HCT116 (cell line): ENCODE measurements at regions not wholly inside any gene's neighbourhood (a gene's known extent, or its start where the extent isn't known, plus 50 kb on each side); places are given as distances from the start of the nearest gene placed in this dataset.

Source experiments
- ATAC-seq: fragments of 200-7000 bp; cut with Tn5 transposase; 2 replicates; pipeline ENCODE4 v1.9.1; 2020; ENCODE audit warnings: mild to moderate bottlenecking, moderate library complexity
- BruUV-seq: library from RNA; stranded (reverse); fragments of 400-500 nt; replicated peaks from 2 replicates; lab custom pipeline; 2021; lab: Mats Ljungman, UMichigan
- CTCF ChIA-PET: fragments of 300-600 bp; sonication (Branson Sonifier 250); formaldehyde crosslinking; loops from one replicate; lab custom pipeline; 2021; ENCODE audit warnings: antibody characterized with exemption; lab: Charles Lee
- POLR2A ChIA-PET: fragments of 300-600, 350-600 bp; sonication (Branson Sonifier 250); formaldehyde crosslinking; loops from one replicate; lab custom pipeline; 2021; ENCODE audit warnings: antibody characterized with exemption; lab: Charles Lee
- RAD21 ChIA-PET, 2 experiments: fragments of 300-600 bp; sonication (Branson Sonifier 250); formaldehyde crosslinking; loops; one replicate each; lab custom pipeline; 2023; ENCODE audit warnings: low total read pairs in 2 of 2; ENCODE audit not compliant: uncharacterized antibody in 2 of 2, unreplicated experiment in 2 of 2, low non-redundant PET in 1 of 2; lab: Charles Lee
- DNase-seq: peaks from one replicate; pipeline ENCODE4 v3.0.0-alpha.2; 2010; ENCODE audit warnings: low read depth, low spot score
- H2AFZ ChIP-seq: fragments of 200-600 bp; shearing (Covaris generic), sonication (generic); 2 replicates; pipeline ENCODE4 v1.6.1; 2017; ENCODE audit warnings: low read depth, mixed run types, mixed read lengths, antibody characterized with exemption, low read length; ENCODE audit not compliant: poor library complexity, severe bottlenecking
- H3K27ac ChIP-seq: 2 replicates; pipeline ENCODE4 v1.5.1; 2012; ENCODE audit warnings: low read depth, low read length
- H3K27me3 ChIP-seq: fragments of 200-600 bp; sonication (generic); 2 replicates; pipeline ENCODE4 v1.6.1; 2016; ENCODE audit warnings: mixed run types, low read length, mixed read lengths; ENCODE audit not compliant: insufficient read depth
- H3K36me3 ChIP-seq, 2 experiments: fragments of 200-500 bp in 1 of 2; fragments of 200-600 bp in 1 of 2; sonication (Bioruptor generic) in 1 of 2; sonication (generic) in 1 of 2; 2 replicates each; pipeline versions ENCODE4 v1.5.1 to v1.6.1; 2014 to 2016; ENCODE audit warnings: low read length in 2 of 2, inconsistent platforms in 1 of 2, mixed read lengths in 1 of 2, mixed run types in 1 of 2; ENCODE audit not compliant: insufficient read depth in 2 of 2, control insufficient read depth in 1 of 2
- H3K4me1 ChIP-seq, 2 experiments: fragments of 200-600 bp in 1 of 2; sonication (generic) in 1 of 2; 2 replicates each; pipeline versions ENCODE4 v1.5.1 to v1.6.1; 2012 to 2017; ENCODE audit warnings: low read length in 2 of 2, inconsistent platforms in 1 of 2, mild to moderate bottlenecking in 1 of 2, mixed read lengths in 1 of 2, mixed run types in 1 of 2, moderate library complexity in 1 of 2; ENCODE audit not compliant: insufficient read depth in 2 of 2, control insufficient read depth in 1 of 2
- H3K4me2 ChIP-seq: fragments of 200-600 bp; sonication (generic); 2 replicates; pipeline ENCODE4 v1.6.1; 2017; ENCODE audit warnings: mixed run types, low read length, mixed read lengths
- H3K4me3 ChIP-seq, 2 experiments: fragments of 200-600 bp in 1 of 2; sonication (generic) in 1 of 2; replicated peaks in 1 of 2; 2 replicates each; pipeline ENCODE4 v1.5.1; 2011 to 2016; ENCODE audit warnings: low read length in 2 of 2, control low read depth in 1 of 2, low read depth in 1 of 2, mild to moderate bottlenecking in 1 of 2, mixed read lengths in 1 of 2, mixed run types in 1 of 2
- H3K79me2 ChIP-seq: fragments of 200-600 bp; sonication (generic); 2 replicates; pipeline ENCODE4 v1.6.1; 2017; ENCODE audit warnings: mild to moderate bottlenecking, mixed run types, low read length, moderate library complexity, mixed read lengths; ENCODE audit not compliant: insufficient read depth
- H3K9ac ChIP-seq: fragments of 200-600 bp; sonication (generic); 2 replicates; pipeline ENCODE4 v1.6.1; 2016; ENCODE audit warnings: low read length, mixed read lengths
- H3K9me2 ChIP-seq: fragments of 200-600 bp; sonication (generic), shearing (Covaris generic); 2 replicates; pipeline ENCODE4 v1.6.1; 2017; ENCODE audit warnings: mixed run types, mild to moderate bottlenecking, moderate library complexity; ENCODE audit not compliant: insufficient read depth
- H3K9me3 ChIP-seq, 2 experiments: fragments of 200-500 bp in 1 of 2; fragments of 200-600 bp in 1 of 2; sonication (Bioruptor generic) in 1 of 2; sonication (generic) in 1 of 2; 2 replicates each; pipeline ENCODE4 v1.6.1; 2014 to 2017; ENCODE audit warnings: low read length in 2 of 2, mixed read lengths in 2 of 2, inconsistent platforms in 1 of 2, low read depth in 1 of 2, mild to moderate bottlenecking in 1 of 2, mixed run types in 1 of 2, moderate library complexity in 1 of 2; ENCODE audit not compliant: control insufficient read depth in 1 of 2, insufficient read depth in 1 of 2
- H4K20me1 ChIP-seq: fragments of 200-600 bp; sonication (generic), shearing (Covaris generic); 2 replicates; pipeline ENCODE4 v1.6.1; 2017; ENCODE audit warnings: mixed run types, mild to moderate bottlenecking, moderate library complexity; ENCODE audit not compliant: insufficient read depth
- CBX3 ChIP-seq: IDR thresholded peaks from 2 replicates; pipeline ENCODE4 v1.6.1; 2012; ENCODE audit warnings: low read depth
- EGR1 ChIP-seq: IDR thresholded peaks from 2 replicates; pipeline ENCODE4 v1.6.1; 2012; ENCODE audit warnings: low read depth
- ELF1 ChIP-seq: IDR thresholded peaks from 2 replicates; pipeline ENCODE4 v1.6.1; 2012; ENCODE audit warnings: low read depth, borderline replicate concordance
- RAD21 ChIP-seq: IDR thresholded peaks from 2 replicates; pipeline ENCODE4 v1.6.1; 2012; ENCODE audit warnings: low read depth, mild to moderate bottlenecking
- SRF ChIP-seq: IDR thresholded peaks from 2 replicates; pipeline ENCODE4 v1.6.1; 2012; ENCODE audit warnings: low read depth
- YY1 ChIP-seq: IDR thresholded peaks from 2 replicates; pipeline ENCODE4 v1.6.1; 2011; ENCODE audit warnings: low read length, low read depth, moderate library complexity, mild to moderate bottlenecking; ENCODE audit not compliant: insufficient replicate concordance; ENCODE audit errors: extremely low read depth
- ZNF274 ChIP-seq: fragments of 200-500 bp; sonication (Bioruptor generic); IDR thresholded peaks from 2 replicates; pipeline ENCODE4 v1.6.1; 2014; ENCODE audit warnings: mild to moderate bottlenecking, low read depth, low read length, inconsistent platforms
- intact Hi-C: fragments of 100-400 bp; cut with micrococcal nuclease; formaldehyde crosslinking; loops from 2 replicates; pipeline ENCODE4 v1.10.0; 2022
- TF ChIP-seq, protein P1 (sequence below): IDR thresholded peaks from 2 replicates; pipeline ENCODE4 v1.6.1; 2012
- TF ChIP-seq, protein P2 (sequence below): IDR thresholded peaks from 2 replicates; pipeline ENCODE4 v1.6.1; 2012; ENCODE audit warnings: low read depth
- TF ChIP-seq, protein P3 (sequence below): IDR thresholded peaks from 2 replicates; pipeline ENCODE4 v1.6.1; 2012

DNA sequence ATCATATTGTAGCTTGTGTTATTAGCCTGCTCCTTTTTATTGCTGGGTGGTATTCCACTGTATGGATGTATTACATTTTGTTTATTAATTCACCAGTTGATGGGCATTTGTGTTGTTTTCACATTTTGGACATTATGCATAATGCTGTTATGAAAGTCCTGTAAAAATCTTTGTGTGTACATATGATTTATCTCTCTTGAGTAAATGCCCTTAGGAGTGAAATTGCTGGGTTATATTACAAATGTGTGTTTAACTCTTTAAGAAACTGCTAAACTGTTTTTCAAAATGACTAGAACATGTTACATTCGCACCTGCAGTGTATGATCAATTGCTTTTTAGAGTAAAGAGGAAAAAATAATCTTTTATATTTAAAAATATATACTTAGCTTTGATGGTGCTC is 54.4 kb upstream of the TP53I11 start:
- BruUV-seq, result no TSS peak
- ChIA-PET CTCF (interaction anchor here (0.7 kb wide), 1 partner anchor 264 kb away, joined by 3 read pairs; no protein-coding TSS in a partner anchor), RAD21 (no interaction called here), POLR2A (no interaction called here)
- Histone ChIP-seq H3K27me3 (peaks cover 40% of the 10 kb centered on the region), H3K9me2 (no peaks in the 10 kb centered on the region), H3K4me1 (no peaks in the 10 kb centered on the region; a peak in 1 of 4 replicates), H3K27ac (no peak overlapping the region), H3K9me3 (no peaks in the 10 kb centered on the region), H2AFZ (no peak overlapping the region), H3K9ac (no peak overlapping the region), H3K79me2 (no peaks in the 10 kb centered on the region), H4K20me1 (no peaks in the 10 kb centered on the region), H3K4me3 (no peak overlapping the region), H3K36me3 (no peaks in the 10 kb centered on the region), H3K4me2 (no peak overlapping the region)
- TF ChIP-seq ZNF274, result no peak
- TF ChIP-seq ELF1, result no peak
- no peak for TF ChIP-seq SRF
- TF ChIP-seq, protein P1, sequence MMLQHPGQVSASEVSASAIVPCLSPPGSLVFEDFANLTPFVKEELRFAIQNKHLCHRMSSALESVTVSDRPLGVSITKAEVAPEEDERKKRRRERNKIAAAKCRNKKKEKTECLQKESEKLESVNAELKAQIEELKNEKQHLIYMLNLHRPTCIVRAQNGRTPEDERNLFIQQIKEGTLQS, result no peak
- TF ChIP-seq, protein P2, sequence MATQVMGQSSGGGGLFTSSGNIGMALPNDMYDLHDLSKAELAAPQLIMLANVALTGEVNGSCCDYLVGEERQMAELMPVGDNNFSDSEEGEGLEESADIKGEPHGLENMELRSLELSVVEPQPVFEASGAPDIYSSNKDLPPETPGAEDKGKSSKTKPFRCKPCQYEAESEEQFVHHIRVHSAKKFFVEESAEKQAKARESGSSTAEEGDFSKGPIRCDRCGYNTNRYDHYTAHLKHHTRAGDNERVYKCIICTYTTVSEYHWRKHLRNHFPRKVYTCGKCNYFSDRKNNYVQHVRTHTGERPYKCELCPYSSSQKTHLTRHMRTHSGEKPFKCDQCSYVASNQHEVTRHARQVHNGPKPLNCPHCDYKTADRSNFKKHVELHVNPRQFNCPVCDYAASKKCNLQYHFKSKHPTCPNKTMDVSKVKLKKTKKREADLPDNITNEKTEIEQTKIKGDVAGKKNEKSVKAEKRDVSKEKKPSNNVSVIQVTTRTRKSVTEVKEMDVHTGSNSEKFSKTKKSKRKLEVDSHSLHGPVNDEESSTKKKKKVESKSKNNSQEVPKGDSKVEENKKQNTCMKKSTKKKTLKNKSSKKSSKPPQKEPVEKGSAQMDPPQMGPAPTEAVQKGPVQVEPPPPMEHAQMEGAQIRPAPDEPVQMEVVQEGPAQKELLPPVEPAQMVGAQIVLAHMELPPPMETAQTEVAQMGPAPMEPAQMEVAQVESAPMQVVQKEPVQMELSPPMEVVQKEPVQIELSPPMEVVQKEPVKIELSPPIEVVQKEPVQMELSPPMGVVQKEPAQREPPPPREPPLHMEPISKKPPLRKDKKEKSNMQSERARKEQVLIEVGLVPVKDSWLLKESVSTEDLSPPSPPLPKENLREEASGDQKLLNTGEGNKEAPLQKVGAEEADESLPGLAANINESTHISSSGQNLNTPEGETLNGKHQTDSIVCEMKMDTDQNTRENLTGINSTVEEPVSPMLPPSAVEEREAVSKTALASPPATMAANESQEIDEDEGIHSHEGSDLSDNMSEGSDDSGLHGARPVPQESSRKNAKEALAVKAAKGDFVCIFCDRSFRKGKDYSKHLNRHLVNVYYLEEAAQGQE, result no peak
- TF ChIP-seq YY1, result no peak
- TF ChIP-seq EGR1, result no peak
- TF ChIP-seq RAD21, result no peak
- TF ChIP-seq, protein P3, sequence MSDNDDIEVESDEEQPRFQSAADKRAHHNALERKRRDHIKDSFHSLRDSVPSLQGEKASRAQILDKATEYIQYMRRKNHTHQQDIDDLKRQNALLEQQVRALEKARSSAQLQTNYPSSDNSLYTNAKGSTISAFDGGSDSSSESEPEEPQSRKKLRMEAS, result no peak
- TF ChIP-seq CBX3, result no peak
- no peak for DNase-seq
- intact Hi-C loops, result no loop called here
- ATAC-seq, result no peak
